ENCODE measurements at regions not wholly inside any gene's neighbourhood (a gene's known extent, or its start where the extent isn't known, plus 50 kb on each side); places are given as distances from the start of the nearest gene placed in this dataset.
"Not testable (repeated sequence)": the region's sequence is repeated elsewhere in the genome, so short reads cannot be mapped to it uniquely, and the experiment has no call there.

- intact Hi-C loops (cut with micrococcal nuclease): no loop called here
- Mint-ChIP-seq H3K27ac (no peak overlapping the region), H3K9me3 (no peaks in the 10 kb centered on the region), H3K27me3 (ENCODE audit: low read depth) (no peaks in the 10 kb centered on the region), H3K4me1 (ENCODE audit: low read depth) (no peaks in the 10 kb centered on the region), H3K4me3 (ENCODE audit: low read depth) (no peak overlapping the region), H3K36me3 (ENCODE audit: low read depth) (no peaks in the 10 kb centered on the region)
- DNase-seq (ENCODE audit: low spot score): no peak
Observed at GRCh38 chrX:10676235-10676957, 56.0 kb upstream of the MID1 start.

GRCh38 chrX:10677490-10677889 lies 57.1 kb upstream of the MID1 start:
- H3K36me3 Mint-ChIP-seq (ENCODE audit: low read depth): no peaks in the 10 kb centered on the region
- no peaks in the 10 kb centered on the region for H3K9me3 Mint-ChIP-seq
- H3K27ac Mint-ChIP-seq: no peak overlapping the region

DNA sequence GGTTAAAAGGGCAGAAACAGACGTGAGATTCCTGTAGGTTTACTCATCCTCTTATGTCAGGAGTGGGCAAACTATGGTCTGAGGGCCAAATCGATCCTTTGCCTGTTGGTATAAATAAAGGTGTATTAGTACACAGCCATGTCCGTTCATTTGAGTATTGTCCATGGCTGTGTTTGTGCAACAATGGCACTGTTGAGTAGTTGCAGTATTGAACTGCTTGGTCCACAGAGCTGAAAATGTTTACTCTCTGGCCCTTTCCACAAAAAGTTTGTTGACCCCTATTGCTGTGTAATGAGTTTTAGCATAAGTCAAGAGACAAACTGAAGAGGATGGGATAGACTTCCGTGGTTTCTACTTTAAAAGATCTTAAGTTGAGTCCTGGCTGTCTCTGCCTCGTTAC lies 59.0 kb upstream of the MID1 start:
- intact Hi-C loops (cut with micrococcal nuclease): no loop called here
- no peaks in the 10 kb centered on the region for H3K9me3 Mint-ChIP-seq
- no peaks in the 10 kb centered on the region for H3K36me3 Mint-ChIP-seq (ENCODE audit: low read depth)
- DNase-seq (ENCODE audit: low spot score): no peak
- H3K27ac Mint-ChIP-seq: no peak overlapping the region
- no peaks in the 10 kb centered on the region for H3K27me3 Mint-ChIP-seq (ENCODE audit: low read depth)
- no peak overlapping the region for H3K4me3 Mint-ChIP-seq (ENCODE audit: low read depth)
- H3K4me1 Mint-ChIP-seq (ENCODE audit: low read depth): no peaks in the 10 kb centered on the region

More at GRCh38 chrX:10677490-10677889, 57.1 kb upstream of the MID1 start:
- no peaks in the 10 kb centered on the region for H3K27me3 Mint-ChIP-seq (ENCODE audit: low read depth)
- H3K4me1 Mint-ChIP-seq (ENCODE audit: low read depth): no peaks in the 10 kb centered on the region
- DNase-seq (ENCODE audit: low spot score): no peak
- intact Hi-C loops (cut with micrococcal nuclease): no loop called here
- no peak overlapping the region for H3K4me3 Mint-ChIP-seq (ENCODE audit: low read depth)

DNA sequence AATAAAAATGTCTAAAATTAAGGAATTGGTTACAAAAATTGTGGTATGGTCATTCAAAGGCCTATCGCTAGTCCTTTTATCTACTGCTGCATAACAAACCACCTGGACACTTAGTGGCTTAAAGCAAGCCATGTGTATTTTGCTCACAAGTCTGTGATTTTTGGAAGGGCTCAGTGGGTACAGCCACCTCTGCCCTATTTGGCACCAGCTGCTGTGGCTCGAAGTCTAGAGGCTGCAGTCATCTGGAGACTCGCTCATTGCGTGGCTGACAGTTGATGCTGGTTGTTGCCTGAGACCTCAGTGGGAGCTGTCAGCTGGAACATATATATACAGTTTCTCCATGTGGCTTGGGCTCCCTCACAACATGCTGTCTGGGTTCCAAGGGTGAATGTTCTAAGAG lies 60.8 kb upstream of the MID1 start:
- H3K4me3 Mint-ChIP-seq (ENCODE audit: low read depth): no peak overlapping the region
- no peak overlapping the region for H3K27ac Mint-ChIP-seq
- H3K4me1 Mint-ChIP-seq (ENCODE audit: low read depth): no peaks in the 10 kb centered on the region
- no peaks in the 10 kb centered on the region for H3K9me3 Mint-ChIP-seq
- H3K36me3 Mint-ChIP-seq (ENCODE audit: low read depth): no peaks in the 10 kb centered on the region
- no peak for DNase-seq (ENCODE audit: low spot score)
- H3K27me3 Mint-ChIP-seq (ENCODE audit: low read depth): no peaks in the 10 kb centered on the region
- intact Hi-C loops (cut with micrococcal nuclease): no loop called here

DNA sequence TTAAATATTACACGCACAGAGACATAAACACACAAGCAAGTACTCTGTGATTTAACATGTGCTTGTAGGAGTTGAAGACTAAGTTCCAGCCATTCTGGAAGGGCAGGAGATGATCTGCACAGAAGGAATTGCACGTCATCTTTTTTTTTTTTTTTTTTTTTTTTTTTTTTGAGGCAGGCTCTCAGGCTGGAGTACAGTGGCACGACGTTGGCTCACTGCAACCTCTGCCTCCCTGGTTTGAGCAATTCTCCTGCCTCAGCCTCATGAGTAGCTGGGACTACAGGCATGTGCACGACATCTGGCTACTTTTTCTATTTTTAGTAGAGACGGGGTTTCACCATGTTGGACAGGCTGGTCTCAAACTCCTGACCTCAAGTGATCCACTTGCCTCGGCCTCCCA lies 63.2 kb upstream of the MID1 start:
- H3K9me3 Mint-ChIP-seq; H3K27ac Mint-ChIP-seq; DNase-seq (ENCODE audit: low spot score); H3K4me1 Mint-ChIP-seq (ENCODE audit: low read depth); H3K36me3 Mint-ChIP-seq (ENCODE audit: low read depth); intact Hi-C loops (cut with micrococcal nuclease); H3K4me3 Mint-ChIP-seq (ENCODE audit: low read depth); H3K27me3 Mint-ChIP-seq (ENCODE audit: low read depth): not testable (repeated sequence)

DNA sequence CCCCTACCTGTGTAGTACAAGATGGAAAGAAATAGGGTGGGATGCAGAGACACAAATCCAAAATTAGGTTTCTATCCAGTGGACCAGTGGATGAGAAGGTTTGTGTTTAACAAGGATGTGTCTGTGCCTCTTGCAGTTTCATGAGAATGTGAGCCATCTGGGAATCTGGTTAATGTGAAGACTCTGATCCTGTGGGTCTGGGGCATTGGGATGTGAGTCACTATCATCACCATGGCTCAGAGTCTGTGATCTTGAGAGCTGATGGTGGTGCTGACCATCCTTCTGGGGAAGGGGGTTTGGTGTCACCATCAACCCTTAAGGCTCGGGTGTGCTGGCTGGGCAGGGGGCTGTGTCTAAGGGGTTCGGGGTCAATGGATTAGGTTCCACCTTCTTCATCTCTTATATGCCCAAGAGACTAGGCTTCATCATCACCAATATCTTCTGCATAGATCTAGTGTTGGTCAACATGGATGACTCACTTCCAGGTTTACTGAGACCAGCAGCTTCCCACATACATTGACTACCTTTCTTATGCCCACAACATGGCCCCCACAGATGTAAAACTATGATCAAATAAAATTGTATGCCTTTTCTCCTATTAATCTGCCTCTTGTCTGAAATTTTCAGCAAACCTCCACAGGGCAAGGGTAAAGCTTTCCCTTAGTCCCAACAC lies 65.7 kb upstream of the MID1 start:
- Mint-ChIP-seq H3K4me3 (ENCODE audit: low read depth) (no peak overlapping the region), H3K9me3 (no peaks in the 10 kb centered on the region), H3K27me3 (ENCODE audit: low read depth) (no peaks in the 10 kb centered on the region), H3K36me3 (ENCODE audit: low read depth) (no peaks in the 10 kb centered on the region), H3K27ac (no peak overlapping the region), H3K4me1 (ENCODE audit: low read depth) (no peaks in the 10 kb centered on the region)
- no peak for DNase-seq (ENCODE audit: low spot score)
- intact Hi-C loops (cut with micrococcal nuclease): no loop called here

DNA sequence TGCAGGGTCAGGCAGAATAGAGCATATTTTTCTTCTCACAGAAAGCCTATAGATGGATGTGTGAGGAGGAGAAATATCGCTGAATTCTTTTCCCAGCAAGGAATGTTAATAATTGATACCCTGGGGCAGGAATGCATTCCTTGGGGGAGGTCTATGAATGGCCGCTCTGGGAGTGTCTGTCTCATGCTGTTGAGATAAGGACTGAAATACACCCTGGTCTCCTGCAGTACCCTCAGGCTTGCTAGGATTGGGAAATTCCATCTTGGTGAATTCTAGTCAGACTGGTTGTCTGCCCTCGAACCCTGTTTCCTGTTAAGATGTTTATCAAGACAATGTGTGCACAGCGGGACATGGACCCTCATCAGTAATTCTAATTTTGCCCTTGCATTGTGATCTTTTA lies 71.4 kb upstream of the MID1 start:
- H3K27ac Mint-ChIP-seq; H3K36me3 Mint-ChIP-seq (ENCODE audit: low read depth); H3K27me3 Mint-ChIP-seq (ENCODE audit: low read depth); H3K4me3 Mint-ChIP-seq (ENCODE audit: low read depth); H3K9me3 Mint-ChIP-seq; DNase-seq (ENCODE audit: low spot score); intact Hi-C loops (cut with micrococcal nuclease); H3K4me1 Mint-ChIP-seq (ENCODE audit: low read depth): not testable (repeated sequence)

DNA sequence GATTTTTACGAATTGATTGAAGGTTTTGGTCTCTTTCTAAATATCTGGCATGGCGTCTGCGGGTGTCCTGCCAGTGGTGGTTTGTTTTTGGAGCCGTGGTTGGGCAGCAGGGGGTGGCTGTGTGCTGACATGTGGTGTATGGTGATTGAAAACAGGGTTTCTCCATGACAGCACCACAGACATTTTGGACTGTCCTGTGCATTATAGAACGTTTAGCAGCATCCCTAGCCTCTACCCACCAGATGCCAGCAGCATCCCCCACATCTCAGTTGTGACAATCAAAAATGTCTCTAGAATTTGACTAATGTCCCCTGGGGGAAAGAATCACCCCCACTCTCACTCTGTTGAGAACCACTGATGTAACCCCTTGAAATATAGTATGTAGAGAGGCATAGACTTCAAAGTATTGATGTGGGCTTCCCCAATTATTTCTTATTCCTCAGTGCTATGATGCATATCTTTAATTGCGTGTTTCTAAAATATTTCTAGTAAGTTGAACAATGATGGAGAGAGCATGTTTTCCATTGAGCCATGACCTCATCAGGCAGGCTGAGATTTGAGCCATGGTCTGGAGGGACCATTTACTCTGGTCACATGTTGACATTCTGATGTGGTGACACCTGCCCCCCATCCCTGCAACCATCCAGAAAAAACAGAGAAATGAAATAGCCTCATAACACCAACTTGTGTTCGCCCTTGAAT lies 77.4 kb upstream of the MID1 start:
- Mint-ChIP-seq H3K36me3 (ENCODE audit: low read depth) (no peaks in the 10 kb centered on the region), H3K4me3 (ENCODE audit: low read depth) (no peak overlapping the region), H3K27ac (no peak overlapping the region), H3K4me1 (ENCODE audit: low read depth) (no peaks in the 10 kb centered on the region), H3K9me3 (no peaks in the 10 kb centered on the region), H3K27me3 (ENCODE audit: low read depth) (no peaks in the 10 kb centered on the region)
- intact Hi-C loops (cut with micrococcal nuclease): no loop called here
- DNase-seq (ENCODE audit: low spot score): no peak

DNA sequence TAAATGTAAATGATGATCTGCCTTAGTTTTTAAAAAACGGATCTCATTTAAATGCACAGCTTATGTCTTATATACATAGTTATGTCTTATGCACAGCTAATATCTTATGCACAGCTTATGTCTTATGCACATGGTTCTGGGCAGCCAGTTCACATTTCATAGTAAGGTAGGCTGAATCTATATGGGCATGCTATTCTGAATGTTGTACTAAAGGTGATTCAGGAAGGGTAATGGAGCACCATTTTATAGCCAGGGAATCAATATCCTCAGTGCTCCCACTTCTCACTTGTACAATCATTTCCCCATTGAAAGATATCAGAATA lies 77.9 kb upstream of the MID1 start:
- no peaks in the 10 kb centered on the region for H3K9me3 Mint-ChIP-seq
- H3K27me3 Mint-ChIP-seq (ENCODE audit: low read depth): no peaks in the 10 kb centered on the region
- intact Hi-C loops (cut with micrococcal nuclease): no loop called here
- H3K36me3 Mint-ChIP-seq (ENCODE audit: low read depth): no peaks in the 10 kb centered on the region
- no peak overlapping the region for H3K27ac Mint-ChIP-seq
- DNase-seq (ENCODE audit: low spot score): no peak
- H3K4me3 Mint-ChIP-seq (ENCODE audit: low read depth): no peak overlapping the region
- no peaks in the 10 kb centered on the region for H3K4me1 Mint-ChIP-seq (ENCODE audit: low read depth)

DNA sequence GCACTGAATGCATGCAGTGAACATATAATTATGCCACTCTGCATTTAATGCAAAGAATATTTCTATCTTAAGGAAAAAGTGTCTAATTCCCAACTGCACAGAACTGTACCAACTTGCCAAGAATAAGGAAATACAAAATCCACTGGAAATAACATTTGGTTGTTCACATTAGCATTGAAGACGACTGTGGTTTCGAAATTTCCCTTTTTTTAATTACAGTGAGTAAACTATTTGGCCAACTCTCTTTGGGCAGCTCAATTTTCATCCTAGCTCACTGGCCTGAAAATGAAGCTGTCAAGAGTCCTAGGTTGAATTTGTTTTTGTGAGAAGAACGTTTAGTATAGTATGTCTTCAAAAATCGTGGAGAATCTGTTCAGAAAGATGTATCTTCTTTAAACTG lies 81.6 kb upstream of the MID1 start:
- Mint-ChIP-seq H3K27me3 (ENCODE audit: low read depth) (no peaks in the 10 kb centered on the region), H3K27ac (no peak overlapping the region), H3K36me3 (ENCODE audit: low read depth) (no peaks in the 10 kb centered on the region), H3K4me3 (ENCODE audit: low read depth) (no peak overlapping the region), H3K9me3 (no peaks in the 10 kb centered on the region), H3K4me1 (ENCODE audit: low read depth) (no peaks in the 10 kb centered on the region)
- DNase-seq (ENCODE audit: low spot score): no peak
- intact Hi-C loops (cut with micrococcal nuclease): no loop called here

- intact Hi-C loops (cut with micrococcal nuclease); H3K9me3 Mint-ChIP-seq; H3K4me1 Mint-ChIP-seq (ENCODE audit: low read depth); H3K36me3 Mint-ChIP-seq (ENCODE audit: low read depth); H3K27ac Mint-ChIP-seq; H3K27me3 Mint-ChIP-seq (ENCODE audit: low read depth); DNase-seq (ENCODE audit: low spot score); H3K4me3 Mint-ChIP-seq (ENCODE audit: low read depth): not testable (repeated sequence)
Observed at GRCh38 chrX:10706342-10706741, 86.0 kb upstream of the MID1 start.

DNA sequence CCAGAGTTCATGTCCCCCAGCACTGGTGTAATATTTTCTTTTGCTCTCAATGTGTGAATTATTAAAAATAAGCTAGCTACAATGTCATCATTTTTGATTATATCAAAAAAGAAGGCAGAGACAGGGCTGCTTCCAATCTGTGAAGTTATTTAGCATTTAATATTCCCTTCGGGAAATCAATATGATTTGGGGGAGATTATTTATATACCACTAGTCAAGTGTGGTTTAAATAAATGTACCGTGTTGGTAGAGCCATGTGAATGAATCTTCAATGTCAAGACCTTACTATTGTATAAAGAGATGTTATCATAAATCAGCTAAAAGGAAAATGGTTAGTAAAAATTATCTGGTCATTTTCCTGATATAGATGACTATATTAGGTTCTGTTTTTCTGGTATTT lies 87.4 kb upstream of the MID1 start:
- H3K4me1 Mint-ChIP-seq (ENCODE audit: low read depth): no peaks in the 10 kb centered on the region
- no peaks in the 10 kb centered on the region for H3K9me3 Mint-ChIP-seq
- intact Hi-C loops (cut with micrococcal nuclease): no loop called here
- H3K4me3 Mint-ChIP-seq (ENCODE audit: low read depth): no peak overlapping the region
- no peaks in the 10 kb centered on the region for H3K36me3 Mint-ChIP-seq (ENCODE audit: low read depth)
- DNase-seq (ENCODE audit: low spot score): no peak
- no peak overlapping the region for H3K27ac Mint-ChIP-seq
- H3K27me3 Mint-ChIP-seq (ENCODE audit: low read depth): no peaks in the 10 kb centered on the region

DNA sequence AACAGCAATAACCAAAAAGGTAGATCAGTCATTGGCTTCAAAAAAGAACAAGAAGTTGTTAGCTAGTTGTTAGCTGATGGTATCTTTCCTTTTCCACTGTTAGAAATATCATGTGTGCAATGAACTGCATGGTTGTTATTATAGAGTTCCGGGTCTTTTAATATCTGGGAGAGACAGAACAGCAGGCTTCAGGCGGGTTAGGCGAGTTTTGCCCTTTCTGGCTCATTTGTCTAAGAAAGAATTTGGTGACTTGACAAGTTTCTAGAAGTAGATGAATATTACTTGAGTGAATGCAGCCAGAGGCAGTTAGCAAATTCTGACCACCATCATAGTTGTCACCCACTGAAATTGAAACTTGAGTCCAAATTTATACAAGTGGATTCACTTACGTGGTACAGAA lies 88.9 kb upstream of the MID1 start:
- no peaks in the 10 kb centered on the region for H3K4me1 Mint-ChIP-seq (ENCODE audit: low read depth)
- H3K27me3 Mint-ChIP-seq (ENCODE audit: low read depth): no peaks in the 10 kb centered on the region
- H3K9me3 Mint-ChIP-seq: no peaks in the 10 kb centered on the region
- intact Hi-C loops (cut with micrococcal nuclease): no loop called here
- no peak overlapping the region for H3K27ac Mint-ChIP-seq
- no peak for DNase-seq (ENCODE audit: low spot score)
- no peaks in the 10 kb centered on the region for H3K36me3 Mint-ChIP-seq (ENCODE audit: low read depth)
- H3K4me3 Mint-ChIP-seq (ENCODE audit: low read depth): no peak overlapping the region

Measured in activated T-helper 2 cell treated with anti-CD3 and anti-CD28 coated beads, Interferon-gamma antibody, Interleukin-2, Interleukin-4, amounts not matched to agents 10 μg/mL and 5 μg/mL and 100 μg/mL, durations not matched to agents 14 hours and 24 hours and 36 hours (primary cell).